OCI-LY7 (cell line): ENCODE measurements at regions not wholly inside any gene's neighbourhood (a gene's known extent, or its start where the extent isn't known, plus 50 kb on each side); places are given as distances from the start of the nearest gene placed in this dataset.

ENCODE experiments used
- BruUV-seq: library from RNA; stranded (reverse); fragments of 400-500 nt; replicated peaks from 2 replicates; lab custom pipeline; 2021; lab: Mats Ljungman, UMichigan
- CTCF ChIA-PET: fragments of 300-600 bp; sonication (Branson Sonifier 250); formaldehyde crosslinking; loops from one replicate; lab custom pipeline; 2022; ENCODE audit warnings: antibody characterized with exemption; ENCODE audit not compliant: unreplicated experiment; lab: Charles Lee
- POLR2A ChIA-PET: fragments of 300-600 bp; sonication (Branson Sonifier 250); formaldehyde crosslinking; loops from one replicate; lab custom pipeline; 2022; ENCODE audit warnings: antibody characterized with exemption; lab: Charles Lee
- DNase-seq: peaks from one replicate; pipeline ENCODE4 v3.0.0-alpha.2; 2015; ENCODE audit warnings: low spot score
- H2AFZ ChIP-seq: fragments of 200-600 bp; sonication (generic), shearing (Covaris generic); 2 replicates; pipeline ENCODE4 v1.6.1; 2014; ENCODE audit warnings: mild to moderate bottlenecking, antibody characterized with exemption, low read length, moderate library complexity
- H3K27ac ChIP-seq: fragments of 200-600 bp; sonication (generic); 2 replicates; pipeline ENCODE4 v1.5.1; 2014; ENCODE audit warnings: mixed run types, low read depth, mild to moderate bottlenecking, moderate library complexity, low read length, inconsistent platforms; ENCODE audit not compliant: poor library complexity, severe bottlenecking
- H3K36me3 ChIP-seq: fragments of 200-600 bp; sonication (generic); 2 replicates; pipeline ENCODE4 v1.6.1; 2014; ENCODE audit warnings: mild to moderate bottlenecking, antibody characterized with exemption, low read length, moderate library complexity, mixed read lengths; ENCODE audit not compliant: insufficient read depth
- H3K4me1 ChIP-seq: fragments of 200-600 bp; sonication (generic); 2 replicates; pipeline ENCODE4 v1.5.1; 2014; ENCODE audit warnings: mild to moderate bottlenecking, low read length; ENCODE audit not compliant: insufficient read depth, poor library complexity, severe bottlenecking
- H3K4me2 ChIP-seq: fragments of 200-600 bp; sonication (generic); 2 replicates; pipeline ENCODE4 v1.6.1; 2014; ENCODE audit warnings: mild to moderate bottlenecking, low read length
- H3K4me3 ChIP-seq: fragments of 200-600 bp; sonication (generic); 2 replicates; pipeline ENCODE4 v1.5.1; 2014; ENCODE audit warnings: mild to moderate bottlenecking, low read depth, low read length; ENCODE audit not compliant: poor library complexity, severe bottlenecking
- H3K79me2 ChIP-seq: fragments of 200-600 bp; sonication (generic); 2 replicates; pipeline ENCODE4 v1.6.1; 2016; ENCODE audit warnings: low read depth, mild to moderate bottlenecking, low read length, moderate library complexity, mixed read lengths; ENCODE audit not compliant: insufficient read depth
- H3K9me2 ChIP-seq: fragments of 200-600 bp; sonication (generic); 2 replicates; pipeline ENCODE4 v1.6.1; 2016; ENCODE audit warnings: mild to moderate bottlenecking, low read length, mixed read lengths; ENCODE audit not compliant: insufficient read depth
- H3K9me3 ChIP-seq: fragments of 200-600 bp; sonication (generic); 2 replicates; pipeline ENCODE4 v1.6.1; 2014; ENCODE audit warnings: mild to moderate bottlenecking, mixed run types, low read length, mixed read lengths
- H4K20me1 ChIP-seq: fragments of 200-600 bp; sonication (generic); 2 replicates; pipeline ENCODE4 v1.6.1; 2014; ENCODE audit warnings: mild to moderate bottlenecking, antibody characterized with exemption, low read length, moderate library complexity, mixed read lengths; ENCODE audit not compliant: insufficient read depth
- CTCF ChIP-seq: fragments of 200-600 bp; sonication (generic); conservative IDR thresholded peaks from 2 replicates; pipeline ENCODE4 v1.5.1; 2014; ENCODE audit warnings: mild to moderate bottlenecking, antibody characterized with exemption, low read length, moderate library complexity, mixed read lengths
- EZH2phosphoT487 ChIP-seq: fragments of 200-600 bp; sonication (generic); IDR thresholded peaks from 2 replicates; pipeline ENCODE4 v1.6.1; 2018; ENCODE audit warnings: low read depth, borderline replicate concordance, mild to moderate bottlenecking, mixed run types, antibody characterized with exemption, low read length, moderate library complexity, mixed read lengths
- intact Hi-C: fragments of 100-400 bp; cut with micrococcal nuclease; formaldehyde crosslinking; loops from one replicate; pipeline ENCODE4 v1.10.0; 2022; ENCODE audit not compliant: unreplicated experiment

- H3K4me1 ChIP-seq = no peaks in the 10 kb centered on the region
- H2AFZ ChIP-seq = no peak overlapping the region
- H3K36me3 ChIP-seq = no peaks in the 10 kb centered on the region
- H3K4me3 ChIP-seq = no peak overlapping the region
- no peaks in the 10 kb centered on the region for H3K9me3 ChIP-seq
- TF ChIP-seq CTCF (peak; percentile 55; the same call in 1 of the 2 replicates), EZH2phosphoT487 (no peak)
- intact Hi-C loops = no loop called here
- CTCF ChIA-PET = no interaction called here
- DNase-seq = peak; percentile 1
- H3K79me2 ChIP-seq = no peaks in the 10 kb centered on the region
- no peaks in the 10 kb centered on the region for H4K20me1 ChIP-seq
- no peak overlapping the region for H3K4me2 ChIP-seq
- POLR2A ChIA-PET = no interaction called here
- no peak overlapping the region for H3K27ac ChIP-seq
- BruUV-seq = no TSS peak
- H3K9me2 ChIP-seq = no peaks in the 10 kb centered on the region
These were observed 99.5 kb upstream of the MCTP2 start for GRCh38 chr15:94131875-94132274.

DNA sequence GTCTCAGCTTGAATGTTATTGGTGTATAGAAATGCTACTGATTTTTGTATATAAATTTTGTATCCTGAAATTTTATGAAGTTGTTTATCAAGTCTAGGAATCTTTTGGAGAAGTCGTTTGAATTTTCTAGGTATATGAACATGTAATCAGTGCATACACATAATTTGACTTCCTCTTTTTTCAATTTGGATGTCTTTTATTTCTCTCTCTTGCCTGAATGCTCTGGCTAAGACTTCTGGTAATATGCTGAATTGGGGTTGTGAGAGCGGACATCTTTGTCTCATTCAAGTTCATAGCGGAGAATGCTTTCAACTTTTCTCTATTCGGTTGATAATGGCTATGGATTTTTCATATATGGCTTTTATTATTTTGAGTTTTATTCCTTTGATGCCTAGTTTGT is 100.9 kb upstream of the MCTP2 start:
- Histone ChIP-seq H3K79me2 (no peaks in the 10 kb centered on the region), H3K4me2 (no peak overlapping the region), H4K20me1 (no peaks in the 10 kb centered on the region), H3K36me3 (no peaks in the 10 kb centered on the region), H3K4me1 (no peaks in the 10 kb centered on the region), H3K9me2 (no peaks in the 10 kb centered on the region), H3K27ac (no peak overlapping the region), H3K9me3 (no peaks in the 10 kb centered on the region), H2AFZ (no peak overlapping the region), H3K4me3 (no peak overlapping the region)
- BruUV-seq = no TSS peak
- intact Hi-C loops = no loop called here
- TF ChIP-seq EZH2phosphoT487 = no peak
- TF ChIP-seq CTCF = no peak
- POLR2A ChIA-PET = interaction anchor here (0.5 to 0.6 kb wide), 2 partner anchors 208 to 452 kb away, joined by 3 to 4 read pairs; no protein-coding TSS in a partner anchor
- DNase-seq = no peak
- CTCF ChIA-PET = no interaction called here

- no TSS peak for BruUV-seq
- no peaks in the 10 kb centered on the region for H3K36me3 ChIP-seq
- intact Hi-C loops = no loop called here
- H3K9me2 ChIP-seq = no peaks in the 10 kb centered on the region
- H4K20me1 ChIP-seq = no peaks in the 10 kb centered on the region
- H3K4me1 ChIP-seq = no peaks in the 10 kb centered on the region
- no peak overlapping the region for H3K27ac ChIP-seq
- H3K4me3 ChIP-seq = no peak overlapping the region
- ChIA-PET CTCF (no interaction called here), POLR2A (interaction anchor here (0.6 kb wide), 1 partner anchor 139 kb away, joined by 3 read pairs; no protein-coding TSS in a partner anchor)
- no peaks in the 10 kb centered on the region for H3K9me3 ChIP-seq
- no peak overlapping the region for H3K4me2 ChIP-seq
- no peak for DNase-seq
- no peak for TF ChIP-seq CTCF
- TF ChIP-seq EZH2phosphoT487 = no peak
- H3K79me2 ChIP-seq = no peaks in the 10 kb centered on the region
- H2AFZ ChIP-seq = no peak overlapping the region
These were observed 104.4 kb upstream of the MCTP2 start for GRCh38 chr15:94127006-94127405.
